ENCODE measurements at regions not wholly inside any gene's neighbourhood (a gene's known extent, or its start where the extent isn't known, plus 50 kb on each side); places are given as distances from the start of the nearest gene placed in this dataset.

DNA sequence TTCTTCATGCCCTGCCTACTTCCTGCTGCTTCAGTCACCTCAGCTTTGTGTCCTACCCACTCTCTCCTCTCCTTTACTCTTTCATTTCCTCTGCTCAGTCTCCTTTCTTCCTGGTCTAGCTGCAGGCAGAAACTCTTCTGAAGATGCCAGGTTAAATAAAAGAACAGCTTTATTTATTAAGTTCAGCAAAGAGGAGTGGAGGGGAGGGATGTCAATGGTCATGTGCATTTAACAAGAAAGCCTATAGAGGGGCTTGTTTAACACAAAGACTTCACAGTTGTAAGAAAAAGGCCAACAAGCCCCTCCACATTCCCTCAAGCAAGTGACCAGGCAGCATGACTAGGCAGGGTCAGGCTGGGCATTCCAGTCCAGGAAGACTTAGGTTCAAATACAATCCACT is 609.2 kb downstream of the INSC start:
- no peak for TF ChIP-seq POLR2A (IDR thresholded peaks at IDR 0.05; ENCODE audit: borderline replicate concordance, extremely low read depth, insufficient read depth, insufficient read length)
- TF ChIP-seq ELF1 (IDR thresholded peaks at IDR 0.05; ENCODE audit: borderline replicate concordance, low read depth), result no peak
- TF ChIP-seq POLR2AphosphoS5 (IDR thresholded peaks at IDR 0.05; ENCODE audit: low read depth, low read length), result no peak
- no peak for TF ChIP-seq ZNF274 (IDR thresholded peaks at IDR 0.05; ENCODE audit: low read depth, low read length)
- TF ChIP-seq, protein P1, sequence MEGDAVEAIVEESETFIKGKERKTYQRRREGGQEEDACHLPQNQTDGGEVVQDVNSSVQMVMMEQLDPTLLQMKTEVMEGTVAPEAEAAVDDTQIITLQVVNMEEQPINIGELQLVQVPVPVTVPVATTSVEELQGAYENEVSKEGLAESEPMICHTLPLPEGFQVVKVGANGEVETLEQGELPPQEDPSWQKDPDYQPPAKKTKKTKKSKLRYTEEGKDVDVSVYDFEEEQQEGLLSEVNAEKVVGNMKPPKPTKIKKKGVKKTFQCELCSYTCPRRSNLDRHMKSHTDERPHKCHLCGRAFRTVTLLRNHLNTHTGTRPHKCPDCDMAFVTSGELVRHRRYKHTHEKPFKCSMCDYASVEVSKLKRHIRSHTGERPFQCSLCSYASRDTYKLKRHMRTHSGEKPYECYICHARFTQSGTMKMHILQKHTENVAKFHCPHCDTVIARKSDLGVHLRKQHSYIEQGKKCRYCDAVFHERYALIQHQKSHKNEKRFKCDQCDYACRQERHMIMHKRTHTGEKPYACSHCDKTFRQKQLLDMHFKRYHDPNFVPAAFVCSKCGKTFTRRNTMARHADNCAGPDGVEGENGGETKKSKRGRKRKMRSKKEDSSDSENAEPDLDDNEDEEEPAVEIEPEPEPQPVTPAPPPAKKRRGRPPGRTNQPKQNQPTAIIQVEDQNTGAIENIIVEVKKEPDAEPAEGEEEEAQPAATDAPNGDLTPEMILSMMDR (IDR thresholded peaks at IDR 0.05 in 2 of 3, conservative IDR thresholded peaks at IDR 0.05 in 1 of 3; ENCODE audit: borderline replicate concordance in 1 of 3, insufficient read depth in 1 of 3, low read depth in 2 of 3, low read length in 2 of 3), result no peak
- TF ChIP-seq EGR1 (IDR thresholded peaks at IDR 0.05; ENCODE audit: low read depth), result no peak
- TF ChIP-seq, protein P2, sequence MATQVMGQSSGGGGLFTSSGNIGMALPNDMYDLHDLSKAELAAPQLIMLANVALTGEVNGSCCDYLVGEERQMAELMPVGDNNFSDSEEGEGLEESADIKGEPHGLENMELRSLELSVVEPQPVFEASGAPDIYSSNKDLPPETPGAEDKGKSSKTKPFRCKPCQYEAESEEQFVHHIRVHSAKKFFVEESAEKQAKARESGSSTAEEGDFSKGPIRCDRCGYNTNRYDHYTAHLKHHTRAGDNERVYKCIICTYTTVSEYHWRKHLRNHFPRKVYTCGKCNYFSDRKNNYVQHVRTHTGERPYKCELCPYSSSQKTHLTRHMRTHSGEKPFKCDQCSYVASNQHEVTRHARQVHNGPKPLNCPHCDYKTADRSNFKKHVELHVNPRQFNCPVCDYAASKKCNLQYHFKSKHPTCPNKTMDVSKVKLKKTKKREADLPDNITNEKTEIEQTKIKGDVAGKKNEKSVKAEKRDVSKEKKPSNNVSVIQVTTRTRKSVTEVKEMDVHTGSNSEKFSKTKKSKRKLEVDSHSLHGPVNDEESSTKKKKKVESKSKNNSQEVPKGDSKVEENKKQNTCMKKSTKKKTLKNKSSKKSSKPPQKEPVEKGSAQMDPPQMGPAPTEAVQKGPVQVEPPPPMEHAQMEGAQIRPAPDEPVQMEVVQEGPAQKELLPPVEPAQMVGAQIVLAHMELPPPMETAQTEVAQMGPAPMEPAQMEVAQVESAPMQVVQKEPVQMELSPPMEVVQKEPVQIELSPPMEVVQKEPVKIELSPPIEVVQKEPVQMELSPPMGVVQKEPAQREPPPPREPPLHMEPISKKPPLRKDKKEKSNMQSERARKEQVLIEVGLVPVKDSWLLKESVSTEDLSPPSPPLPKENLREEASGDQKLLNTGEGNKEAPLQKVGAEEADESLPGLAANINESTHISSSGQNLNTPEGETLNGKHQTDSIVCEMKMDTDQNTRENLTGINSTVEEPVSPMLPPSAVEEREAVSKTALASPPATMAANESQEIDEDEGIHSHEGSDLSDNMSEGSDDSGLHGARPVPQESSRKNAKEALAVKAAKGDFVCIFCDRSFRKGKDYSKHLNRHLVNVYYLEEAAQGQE (IDR thresholded peaks at IDR 0.05; ENCODE audit: low read depth), result no peak
- TF ChIP-seq, protein P3, sequence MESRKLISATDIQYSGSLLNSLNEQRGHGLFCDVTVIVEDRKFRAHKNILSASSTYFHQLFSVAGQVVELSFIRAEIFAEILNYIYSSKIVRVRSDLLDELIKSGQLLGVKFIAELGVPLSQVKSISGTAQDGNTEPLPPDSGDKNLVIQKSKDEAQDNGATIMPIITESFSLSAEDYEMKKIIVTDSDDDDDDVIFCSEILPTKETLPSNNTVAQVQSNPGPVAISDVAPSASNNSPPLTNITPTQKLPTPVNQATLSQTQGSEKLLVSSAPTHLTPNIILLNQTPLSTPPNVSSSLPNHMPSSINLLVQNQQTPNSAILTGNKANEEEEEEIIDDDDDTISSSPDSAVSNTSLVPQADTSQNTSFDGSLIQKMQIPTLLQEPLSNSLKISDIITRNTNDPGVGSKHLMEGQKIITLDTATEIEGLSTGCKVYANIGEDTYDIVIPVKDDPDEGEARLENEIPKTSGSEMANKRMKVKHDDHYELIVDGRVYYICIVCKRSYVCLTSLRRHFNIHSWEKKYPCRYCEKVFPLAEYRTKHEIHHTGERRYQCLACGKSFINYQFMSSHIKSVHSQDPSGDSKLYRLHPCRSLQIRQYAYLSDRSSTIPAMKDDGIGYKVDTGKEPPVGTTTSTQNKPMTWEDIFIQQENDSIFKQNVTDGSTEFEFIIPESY (IDR thresholded peaks at IDR 0.05; ENCODE audit: extremely low read depth, insufficient replicate concordance, low read length), result no peak
- no peak for TF ChIP-seq FOSL1 (IDR thresholded peaks at IDR 0.05; ENCODE audit: low read depth)
- TF ChIP-seq CEBPB (IDR thresholded peaks at IDR 0.05; ENCODE audit: low read depth), result no peak
- TF ChIP-seq EZH2 (IDR thresholded peaks at IDR 0.05), result no peak
- TF ChIP-seq, protein P4, sequence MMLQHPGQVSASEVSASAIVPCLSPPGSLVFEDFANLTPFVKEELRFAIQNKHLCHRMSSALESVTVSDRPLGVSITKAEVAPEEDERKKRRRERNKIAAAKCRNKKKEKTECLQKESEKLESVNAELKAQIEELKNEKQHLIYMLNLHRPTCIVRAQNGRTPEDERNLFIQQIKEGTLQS (IDR thresholded peaks at IDR 0.05), result no peak
- TF ChIP-seq YY1 (IDR thresholded peaks at IDR 0.05; ENCODE audit: extremely low read depth, insufficient replicate concordance, low read depth, low read length), result no peak
- no peak for TF ChIP-seq SRF (IDR thresholded peaks at IDR 0.05; ENCODE audit: low read depth)

Measured in HCT116 (cell line).